Osteocyte (in vitro differentiated cells): ENCODE measurements at regions not wholly inside any gene's neighbourhood (a gene's known extent, or its start where the extent isn't known, plus 50 kb on each side); places are given as distances from the start of the nearest gene placed in this dataset.

ENCODE experiments used
- DNase-seq: peaks from one replicate; pipeline ENCODE4 v3.0.0; 2021; ENCODE audit warnings: mixed read lengths; ENCODE audit not compliant: unreplicated experiment; ENCODE audit errors: extremely low spot score
- H3K27ac Mint-ChIP-seq: one replicate; pipeline ENCODE4 v1.8.0; 2021; ENCODE audit warnings: mild to moderate bottlenecking, mixed read lengths; ENCODE audit not compliant: unreplicated experiment
- H3K27me3 Mint-ChIP-seq: one replicate; pipeline ENCODE4 v1.8.0; 2021; ENCODE audit warnings: mixed read lengths; ENCODE audit not compliant: unreplicated experiment
- H3K36me3 Mint-ChIP-seq: one replicate; pipeline ENCODE4 v1.8.0; 2021; ENCODE audit warnings: mixed read lengths; ENCODE audit not compliant: unreplicated experiment
- H3K4me1 Mint-ChIP-seq: one replicate; pipeline ENCODE4 v1.8.0; 2021; ENCODE audit warnings: mixed read lengths; ENCODE audit not compliant: unreplicated experiment
- H3K4me3 Mint-ChIP-seq: one replicate; pipeline ENCODE4 v1.8.0; 2021; ENCODE audit warnings: mild to moderate bottlenecking, moderate library complexity, mixed read lengths; ENCODE audit not compliant: unreplicated experiment
- H3K9me3 Mint-ChIP-seq: one replicate; pipeline ENCODE4 v1.8.0; 2021; ENCODE audit warnings: mixed read lengths; ENCODE audit not compliant: unreplicated experiment
- TF ChIP-seq, protein P1 (sequence below): fragments of 200-600 bp; sonication (generic); IDR thresholded peaks from 2 replicates; pipeline ENCODE4 v1.5.0; 2021; ENCODE audit warnings: antibody characterized with exemption, mild to moderate bottlenecking, moderate library complexity

DNA sequence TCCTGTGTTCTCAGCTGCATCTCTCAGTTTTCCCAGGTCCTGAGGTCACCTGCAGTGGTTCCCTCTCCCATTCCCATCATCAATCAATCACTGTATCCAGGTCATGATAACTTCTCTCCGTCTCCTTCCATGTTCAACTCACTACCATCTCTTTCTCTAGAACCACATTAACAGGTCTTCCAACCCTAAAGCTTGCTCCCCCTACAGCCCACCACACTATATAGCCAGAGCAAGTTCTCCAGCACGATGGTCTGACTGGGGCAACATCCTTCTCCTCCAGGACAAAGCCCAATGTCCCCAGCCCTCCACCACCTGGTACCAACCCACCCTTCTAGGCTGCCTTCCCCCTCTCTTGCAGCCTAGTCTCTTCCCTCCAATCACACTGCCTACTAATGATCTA is 241.6 kb downstream of the CDK5RAP2 start:
- no peaks in the 10 kb centered on the region for H3K4me1 Mint-ChIP-seq
- no peaks in the 10 kb centered on the region for H3K36me3 Mint-ChIP-seq
- TF ChIP-seq, protein P1, sequence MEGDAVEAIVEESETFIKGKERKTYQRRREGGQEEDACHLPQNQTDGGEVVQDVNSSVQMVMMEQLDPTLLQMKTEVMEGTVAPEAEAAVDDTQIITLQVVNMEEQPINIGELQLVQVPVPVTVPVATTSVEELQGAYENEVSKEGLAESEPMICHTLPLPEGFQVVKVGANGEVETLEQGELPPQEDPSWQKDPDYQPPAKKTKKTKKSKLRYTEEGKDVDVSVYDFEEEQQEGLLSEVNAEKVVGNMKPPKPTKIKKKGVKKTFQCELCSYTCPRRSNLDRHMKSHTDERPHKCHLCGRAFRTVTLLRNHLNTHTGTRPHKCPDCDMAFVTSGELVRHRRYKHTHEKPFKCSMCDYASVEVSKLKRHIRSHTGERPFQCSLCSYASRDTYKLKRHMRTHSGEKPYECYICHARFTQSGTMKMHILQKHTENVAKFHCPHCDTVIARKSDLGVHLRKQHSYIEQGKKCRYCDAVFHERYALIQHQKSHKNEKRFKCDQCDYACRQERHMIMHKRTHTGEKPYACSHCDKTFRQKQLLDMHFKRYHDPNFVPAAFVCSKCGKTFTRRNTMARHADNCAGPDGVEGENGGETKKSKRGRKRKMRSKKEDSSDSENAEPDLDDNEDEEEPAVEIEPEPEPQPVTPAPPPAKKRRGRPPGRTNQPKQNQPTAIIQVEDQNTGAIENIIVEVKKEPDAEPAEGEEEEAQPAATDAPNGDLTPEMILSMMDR = no peak
- no peaks in the 10 kb centered on the region for H3K9me3 Mint-ChIP-seq
- H3K27me3 Mint-ChIP-seq = peaks cover 45% of the 10 kb centered on the region
- H3K4me3 Mint-ChIP-seq = no peak overlapping the region
- no peak for DNase-seq
- no peak overlapping the region for H3K27ac Mint-ChIP-seq

DNA sequence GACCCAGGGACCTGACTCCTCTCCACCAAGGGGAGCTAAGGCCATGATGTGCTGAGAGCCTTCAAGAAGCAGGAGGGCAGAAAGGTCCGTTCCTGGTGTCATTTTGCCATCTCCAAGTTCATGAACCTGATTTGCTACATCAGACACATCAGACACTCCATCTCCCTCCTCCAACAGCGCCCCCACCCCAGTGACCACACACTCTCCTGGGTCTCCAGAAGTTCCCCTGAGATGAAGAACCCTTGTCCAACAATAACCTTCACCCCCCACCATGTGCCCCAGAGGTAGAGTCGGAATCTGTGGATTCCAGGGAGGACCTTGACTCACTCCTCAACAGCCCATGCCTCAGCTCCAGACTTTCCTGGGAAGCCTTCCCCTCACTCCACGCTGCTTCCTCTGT is 242.8 kb downstream of the CDK5RAP2 start:
- no peak for DNase-seq
- H3K27me3 Mint-ChIP-seq = peaks cover 45% of the 10 kb centered on the region
- H3K27ac Mint-ChIP-seq = no peak overlapping the region
- no peaks in the 10 kb centered on the region for H3K4me1 Mint-ChIP-seq
- TF ChIP-seq, protein P1 = no peak
- no peak overlapping the region for H3K4me3 Mint-ChIP-seq
- H3K36me3 Mint-ChIP-seq = no peaks in the 10 kb centered on the region
- H3K9me3 Mint-ChIP-seq = no peaks in the 10 kb centered on the region

DNA sequence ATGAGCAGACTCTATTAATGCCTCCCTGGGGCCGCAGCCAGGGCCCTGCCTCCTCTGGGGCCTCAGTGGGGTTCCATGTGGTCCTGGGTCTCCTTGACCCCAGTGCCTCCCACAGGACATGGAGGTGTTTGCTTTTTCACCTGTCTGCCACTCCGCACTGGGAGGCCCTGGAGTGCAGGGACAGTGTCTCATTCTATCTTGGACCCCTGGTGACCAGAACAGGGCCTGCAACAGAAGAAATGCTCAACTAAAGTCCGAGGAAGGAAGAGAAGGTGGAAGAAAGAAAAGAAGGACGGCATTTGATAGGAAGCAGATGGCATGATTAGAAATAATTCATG is 243.2 kb downstream of the CDK5RAP2 start:
- TF ChIP-seq, protein P1 = no peak
- no peaks in the 10 kb centered on the region for H3K9me3 Mint-ChIP-seq
- DNase-seq = no peak
- peaks cover 49% of the 10 kb centered on the region for H3K27me3 Mint-ChIP-seq
- H3K36me3 Mint-ChIP-seq = no peaks in the 10 kb centered on the region
- no peak overlapping the region for H3K27ac Mint-ChIP-seq
- H3K4me1 Mint-ChIP-seq = no peaks in the 10 kb centered on the region
- no peak overlapping the region for H3K4me3 Mint-ChIP-seq

DNA sequence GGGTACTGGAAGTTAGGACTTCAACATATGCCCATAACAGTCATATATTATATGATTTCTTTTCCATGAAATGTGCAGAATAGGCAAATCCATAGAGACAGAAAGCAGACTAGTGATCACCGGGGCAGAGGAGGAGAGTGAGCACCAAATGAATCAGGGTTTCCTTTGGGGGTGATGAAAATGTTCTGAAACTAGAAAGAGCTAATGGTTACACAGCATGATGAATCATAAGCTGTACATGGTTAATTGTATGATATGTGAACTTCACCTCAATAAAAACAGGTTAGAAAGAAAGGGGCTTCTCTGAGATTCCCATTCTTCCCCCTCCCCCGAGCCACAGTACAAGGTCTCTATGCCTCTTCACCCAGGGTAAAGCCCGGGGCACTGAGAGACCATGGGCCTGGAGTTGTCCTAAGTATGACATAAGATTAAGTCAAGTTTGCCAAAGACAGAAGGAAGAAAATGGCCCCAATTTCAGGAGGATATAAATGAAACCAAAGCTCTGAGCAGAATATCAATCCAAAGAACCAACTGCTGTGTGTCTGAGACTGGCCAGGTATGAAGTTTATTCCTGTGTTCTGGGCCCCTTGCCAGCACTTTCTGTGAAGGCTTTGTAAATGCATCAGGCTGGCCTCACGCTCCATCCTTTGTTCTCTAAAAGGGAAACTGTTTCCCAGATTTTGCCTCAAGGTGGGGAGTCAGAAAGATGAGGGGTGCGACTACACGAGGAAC is 243.8 kb downstream of the CDK5RAP2 start:
- Mint-ChIP-seq H3K27me3 (peaks cover 53% of the 10 kb centered on the region), H3K9me3 (no peaks in the 10 kb centered on the region), H3K27ac (no peak overlapping the region), H3K36me3 (no peaks in the 10 kb centered on the region), H3K4me1 (no peaks in the 10 kb centered on the region), H3K4me3 (no peak overlapping the region)
- TF ChIP-seq, protein P1 = no peak
- no peak for DNase-seq

DNA sequence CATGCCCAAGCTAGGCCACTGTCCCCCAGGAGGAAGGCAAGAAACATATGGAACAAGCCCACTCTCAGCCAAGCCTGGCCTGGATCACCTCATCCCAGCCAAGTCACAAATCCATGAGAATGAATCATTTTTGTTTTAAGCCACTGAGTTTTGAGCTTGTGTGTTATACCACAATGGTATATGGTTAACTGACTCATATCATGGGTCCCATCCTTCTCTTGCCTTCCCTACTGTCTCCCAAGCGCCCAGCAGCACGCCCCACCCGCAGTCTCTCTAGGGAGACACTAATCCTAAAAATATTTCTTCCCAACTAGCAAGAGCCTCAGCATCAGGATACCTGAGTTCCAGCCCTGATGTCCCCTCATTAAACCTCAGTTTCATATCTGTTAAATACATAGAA is 248.1 kb downstream of the CDK5RAP2 start:
- Mint-ChIP-seq H3K9me3 (no peaks in the 10 kb centered on the region), H3K27ac (no peak overlapping the region), H3K27me3 (peaks cover 37% of the 10 kb centered on the region), H3K4me1 (no peaks in the 10 kb centered on the region), H3K36me3 (no peaks in the 10 kb centered on the region), H3K4me3 (no peak overlapping the region)
- DNase-seq = no peak
- TF ChIP-seq, protein P1 = no peak
